ENCODE measurements at regions not wholly inside any gene's neighbourhood (a gene's known extent, or its start where the extent isn't known, plus 50 kb on each side); places are given as distances from the start of the nearest gene placed in this dataset.
"Not testable (repeated sequence)": the region's sequence is repeated elsewhere in the genome, so short reads cannot be mapped to it uniquely, and the experiment has no call there.

DNA sequence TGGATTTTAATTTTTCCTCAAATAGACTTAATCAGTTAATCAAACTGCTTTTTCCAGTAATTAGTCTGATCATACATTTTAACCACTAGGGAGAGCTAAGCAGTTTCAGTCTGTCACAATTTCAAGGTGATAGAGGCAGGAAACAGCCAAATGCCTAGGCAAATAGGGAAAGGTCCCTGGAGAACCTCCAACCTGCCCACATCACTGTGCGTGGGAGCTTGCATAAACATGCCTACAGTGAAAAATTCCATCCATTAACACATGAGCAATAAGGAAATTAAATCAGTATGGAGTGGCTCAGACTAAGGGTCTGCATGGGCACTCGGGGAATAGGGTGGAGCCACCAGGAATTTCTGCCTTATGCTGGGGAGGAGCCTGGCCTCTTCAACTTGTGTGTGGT lies 74.6 kb downstream of the AASDHPPT start:
- peak; percentile 49 for DNase-seq

DNA sequence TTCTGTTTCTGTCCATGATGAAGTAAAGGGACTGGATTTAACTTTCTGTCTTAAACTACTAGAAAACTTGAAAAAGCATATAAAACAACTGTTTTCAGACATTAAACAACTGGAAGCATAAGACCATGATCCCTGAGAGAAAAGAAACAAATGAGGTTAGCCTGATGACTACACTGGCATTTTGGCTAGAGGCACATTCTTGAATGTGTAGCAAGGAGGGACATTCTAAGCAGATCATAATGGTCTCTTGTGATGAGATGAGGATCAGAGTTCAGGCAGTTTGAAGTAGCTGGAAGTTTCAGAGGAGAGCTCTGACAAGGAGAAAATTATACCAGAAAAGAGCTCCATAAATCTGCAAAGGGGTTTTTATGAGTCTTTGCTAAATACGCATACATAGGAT lies 75.4 kb downstream of the AASDHPPT start:
- peak; percentile 9 for DNase-seq

GRCh38 chr11:106156290-106156937 lies 79.0 kb downstream of the AASDHPPT start:
- DNase-seq: peak; percentile 75

GRCh38 chr11:106158406-106158805 lies 80.9 kb downstream of the AASDHPPT start:
- no peak for DNase-seq

DNA sequence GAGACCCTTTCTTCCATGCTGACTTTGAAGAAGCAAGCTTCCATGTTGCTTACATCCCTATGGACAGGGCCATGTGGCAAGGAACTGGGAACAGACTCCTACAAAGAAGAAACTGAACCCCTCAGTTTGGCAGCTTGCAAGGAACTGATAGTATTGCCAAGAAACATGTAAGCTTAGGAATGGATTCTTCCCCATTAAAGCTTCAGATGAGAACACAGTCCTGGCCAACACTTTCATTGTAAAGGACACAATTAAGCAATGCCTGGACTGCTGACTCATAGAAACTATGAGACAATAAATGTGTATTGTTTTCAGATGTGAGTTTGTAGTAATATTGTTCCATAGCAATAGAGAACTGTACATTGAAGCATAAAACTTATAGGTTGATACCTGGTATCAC lies 82.4 kb downstream of the AASDHPPT start:
- DNase-seq: peak; percentile 26

GRCh38 chr11:106160494-106160893 lies 83.0 kb downstream of the AASDHPPT start:
- no peak for DNase-seq

- no peak for DNase-seq
Observed at GRCh38 chr11:106161775-106162634, 84.5 kb downstream of the AASDHPPT start.

DNA sequence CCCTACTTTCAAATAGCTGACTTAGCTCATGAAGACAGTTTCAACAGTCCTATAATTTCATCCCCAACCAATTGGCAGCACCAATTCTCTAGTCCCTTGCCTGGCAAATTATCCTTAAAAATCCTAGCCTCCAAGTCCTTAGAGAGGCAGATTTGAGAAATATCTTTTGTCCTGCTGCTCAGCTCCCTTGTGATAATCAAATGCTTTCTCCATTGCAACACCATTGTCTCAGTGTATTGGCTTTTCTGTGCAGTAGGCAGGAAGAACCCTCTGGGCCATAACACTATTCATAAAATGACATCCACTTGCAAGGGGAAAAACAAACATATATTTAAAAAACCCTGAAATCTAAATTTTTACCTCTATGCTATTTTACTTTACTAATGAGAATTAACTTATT lies 89.6 kb downstream of the AASDHPPT start:
- no peak for DNase-seq

DNA sequence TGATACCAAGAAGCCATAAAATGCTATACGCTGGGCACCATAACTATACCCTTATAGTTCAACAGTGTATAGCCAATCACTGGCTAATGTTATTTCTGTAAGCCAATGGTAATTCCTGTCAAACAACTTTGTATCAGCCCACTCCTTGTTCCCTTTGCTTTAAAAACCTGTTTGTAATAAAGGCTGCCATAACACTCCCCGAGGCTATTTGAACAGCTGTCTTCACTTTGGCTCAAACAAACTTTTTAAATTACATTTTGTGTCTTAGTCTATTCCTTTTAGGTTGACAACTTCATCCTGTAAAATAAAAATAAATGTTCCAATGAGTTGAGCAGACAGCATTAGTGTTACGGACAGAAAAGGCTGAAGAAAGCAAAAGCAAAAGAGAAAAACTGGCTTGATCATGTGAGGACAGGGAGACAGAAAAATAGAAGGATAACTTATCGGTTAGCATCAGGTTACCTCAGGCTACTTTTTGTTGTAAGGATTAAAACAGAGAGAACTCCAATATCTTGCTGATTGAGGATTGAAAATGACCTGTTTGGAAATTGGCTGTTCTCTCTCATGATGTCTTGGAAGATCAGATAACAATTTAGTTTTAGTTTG lies 95.0 kb downstream of the AASDHPPT start:
- DNase-seq: peak; percentile 8

DNA sequence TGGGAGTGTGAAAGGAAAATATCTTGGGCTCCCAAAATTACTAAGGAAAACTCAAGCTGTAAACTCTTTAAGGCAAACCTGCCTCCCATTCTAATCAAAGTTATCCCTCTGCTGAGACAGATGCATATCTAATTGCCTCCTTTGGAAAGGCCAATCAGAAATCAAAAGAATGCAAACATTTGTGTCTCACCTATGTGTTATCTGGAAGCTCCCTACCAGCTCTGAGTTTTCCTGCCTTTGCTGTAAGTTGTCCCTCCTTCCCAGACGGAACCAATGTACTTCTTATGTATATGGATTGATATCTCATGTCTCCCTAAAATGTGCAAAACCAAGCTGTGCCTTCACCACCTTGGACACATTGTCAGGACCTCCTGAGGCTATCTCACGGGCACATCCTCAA lies 95.8 kb downstream of the AASDHPPT start:
- DNase-seq: no peak

DNA sequence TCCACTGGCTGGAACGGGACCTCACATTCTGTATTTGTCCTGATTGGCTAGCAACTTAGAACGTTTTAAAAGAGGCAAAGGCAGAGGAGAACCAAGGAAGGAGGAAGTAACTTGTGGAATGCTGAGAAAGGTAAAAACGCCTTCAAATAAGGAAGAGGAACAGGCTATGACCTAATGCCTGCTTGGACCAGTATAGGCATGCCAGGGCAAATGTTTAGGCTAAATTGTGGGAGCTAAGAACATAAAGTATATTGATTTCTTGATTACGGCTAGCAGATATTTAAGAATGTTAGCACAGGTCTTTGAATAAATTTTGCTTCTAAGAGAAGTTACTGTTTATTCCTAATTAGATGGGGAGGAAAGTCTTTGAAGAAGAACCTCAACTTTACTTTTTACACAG lies 96.5 kb downstream of the AASDHPPT start:
- not testable (repeated sequence) for DNase-seq

GRCh38 chr11:106176817-106177216 lies 99.4 kb downstream of the AASDHPPT start:
- no peak for DNase-seq

- no peak for DNase-seq
Observed at GRCh38 chr11:106177311-106177710, 99.8 kb downstream of the AASDHPPT start.

DNA sequence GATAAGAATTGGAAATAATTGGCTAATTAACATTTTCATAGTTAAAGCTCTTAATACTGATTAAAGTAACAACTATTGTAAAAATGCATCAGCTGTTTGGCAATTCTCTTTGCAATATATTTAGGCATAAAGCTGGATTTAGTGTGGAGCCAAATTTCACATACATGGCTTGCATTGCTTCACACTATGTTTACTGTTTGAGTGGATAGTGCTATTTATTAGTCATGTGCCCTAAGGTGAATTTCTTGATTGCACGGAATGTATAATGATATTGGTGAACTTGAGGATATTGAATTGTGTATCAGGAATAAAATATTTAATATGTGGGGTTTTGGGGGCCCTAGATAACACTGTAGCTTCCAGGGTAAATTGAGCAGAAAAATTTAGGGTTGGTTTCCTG lies 100.9 kb downstream of the AASDHPPT start:
- DNase-seq: no peak

GRCh38 chr11:106179048-106179447 lies 101.6 kb downstream of the AASDHPPT start:
- DNase-seq: no peak

GRCh38 chr11:106186630-106187029 lies 109.2 kb downstream of the AASDHPPT start:
- DNase-seq: no peak

DNA sequence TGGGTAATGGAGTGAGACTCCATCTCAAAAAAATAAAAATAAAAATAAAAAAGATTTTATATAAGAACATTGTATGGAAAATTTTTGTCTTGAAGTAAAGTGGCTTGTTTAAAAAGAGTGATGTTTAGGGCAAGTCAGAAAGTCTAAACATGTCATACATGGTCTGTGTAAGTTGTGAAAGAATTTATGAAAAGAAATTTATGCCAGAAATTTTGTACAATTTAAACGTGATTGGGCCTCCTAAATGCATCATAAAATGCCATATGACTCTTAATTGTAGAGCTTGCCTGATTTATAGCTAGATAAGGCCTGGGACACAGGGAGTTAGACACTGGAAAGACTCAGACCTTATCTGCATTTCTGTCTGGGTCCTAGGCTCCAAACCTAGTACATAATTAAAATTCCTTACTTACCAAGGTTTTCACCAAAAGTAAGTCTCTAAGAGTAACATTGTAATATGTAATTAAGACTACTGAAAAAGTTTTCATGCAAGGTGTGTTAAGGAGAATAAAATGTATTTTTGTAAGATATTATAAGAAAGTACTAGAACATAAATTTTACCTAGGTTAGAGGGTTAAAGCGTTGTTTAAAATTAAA lies 110.5 kb downstream of the AASDHPPT start:
- DNase-seq: no peak

GRCh38 chr11:106193956-106194355 lies 116.5 kb downstream of the AASDHPPT start:
- no peak for DNase-seq

- DNase-seq: no peak
Observed at GRCh38 chr11:106197438-106197837, 120.0 kb downstream of the AASDHPPT start.

GRCh38 chr11:106202935-106203620 lies 125.6 kb downstream of the AASDHPPT start:
- DNase-seq: peak; percentile 7

GRCh38 chr11:106208760-106209159 lies 131.3 kb downstream of the AASDHPPT start:
- DNase-seq: no peak

DNA sequence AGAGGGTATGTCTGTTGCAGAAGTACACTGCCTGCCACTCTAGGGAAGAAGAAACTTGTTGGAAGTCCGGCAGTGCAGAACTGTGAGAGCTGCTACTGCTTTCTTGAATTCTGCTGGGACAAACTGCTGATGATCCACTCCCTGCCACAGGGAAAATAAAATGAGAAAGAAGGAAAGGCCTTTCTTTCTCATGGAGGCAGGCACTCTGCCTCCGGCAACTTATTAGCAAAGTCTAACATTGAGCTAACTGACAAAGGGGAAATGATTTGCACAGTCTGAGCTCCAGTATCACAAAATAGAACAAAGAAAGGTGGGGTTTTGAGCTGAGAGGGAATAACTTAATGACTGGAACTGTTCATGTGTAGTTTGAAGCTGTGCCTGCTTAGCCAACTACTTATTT lies 134.6 kb downstream of the AASDHPPT start:
- no peak for DNase-seq

DNA sequence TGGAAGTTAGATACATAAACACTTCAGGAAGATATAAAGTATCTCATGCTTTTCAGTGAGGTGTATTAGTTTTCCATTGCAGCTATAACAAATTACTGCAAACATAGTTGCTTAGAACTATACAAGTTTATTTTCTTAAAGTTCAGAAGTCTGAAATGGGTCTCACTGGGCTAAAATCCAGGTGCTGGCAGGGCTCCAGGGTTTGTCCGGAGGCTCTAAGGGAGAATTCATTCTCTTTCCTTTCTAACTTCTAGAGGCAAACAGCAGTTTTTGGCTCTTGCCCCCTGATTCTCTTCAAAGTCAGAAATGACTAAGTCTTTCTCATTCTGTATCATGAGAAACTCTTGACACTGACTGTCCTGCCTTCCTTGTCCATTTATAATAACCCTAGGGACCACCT lies 138.8 kb downstream of the AASDHPPT start:
- no peak for DNase-seq
